ENCODE measurements at regions not wholly inside any gene's neighbourhood (a gene's known extent, or its start where the extent isn't known, plus 50 kb on each side); places are given as distances from the start of the nearest gene placed in this dataset.

DNA sequence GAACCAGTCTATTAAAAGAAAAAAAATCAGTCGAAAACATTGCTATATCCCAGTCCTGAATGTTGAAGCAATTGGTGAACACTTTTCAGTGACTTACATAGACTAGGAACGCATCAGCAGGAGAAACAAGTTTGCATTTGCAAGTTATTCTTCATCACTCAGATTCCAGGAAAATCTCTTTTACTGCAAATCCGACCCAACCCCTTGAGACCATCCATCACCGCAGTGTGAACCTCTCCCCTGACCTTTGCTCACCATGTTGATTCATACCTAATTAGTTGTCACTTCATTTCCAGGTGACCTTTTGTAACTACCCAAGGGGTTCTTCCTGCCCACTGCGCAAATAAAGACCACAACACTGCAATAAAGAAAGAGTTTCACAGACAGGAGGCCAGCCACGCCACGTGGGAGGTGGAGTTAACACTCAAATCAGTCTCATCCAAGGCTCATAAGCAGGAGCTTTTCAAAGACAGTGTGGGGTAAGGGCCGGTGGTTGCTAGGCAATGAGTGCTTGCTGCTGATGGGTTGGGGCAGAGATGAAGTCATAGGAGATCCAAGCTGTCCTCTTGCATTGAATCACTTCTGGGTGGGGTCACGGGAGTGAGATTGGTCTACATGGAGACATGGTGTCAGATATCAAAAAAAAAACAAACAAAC, 241.3 kb upstream of the TMEM132C start:
- TF ChIP-seq, protein P1, sequence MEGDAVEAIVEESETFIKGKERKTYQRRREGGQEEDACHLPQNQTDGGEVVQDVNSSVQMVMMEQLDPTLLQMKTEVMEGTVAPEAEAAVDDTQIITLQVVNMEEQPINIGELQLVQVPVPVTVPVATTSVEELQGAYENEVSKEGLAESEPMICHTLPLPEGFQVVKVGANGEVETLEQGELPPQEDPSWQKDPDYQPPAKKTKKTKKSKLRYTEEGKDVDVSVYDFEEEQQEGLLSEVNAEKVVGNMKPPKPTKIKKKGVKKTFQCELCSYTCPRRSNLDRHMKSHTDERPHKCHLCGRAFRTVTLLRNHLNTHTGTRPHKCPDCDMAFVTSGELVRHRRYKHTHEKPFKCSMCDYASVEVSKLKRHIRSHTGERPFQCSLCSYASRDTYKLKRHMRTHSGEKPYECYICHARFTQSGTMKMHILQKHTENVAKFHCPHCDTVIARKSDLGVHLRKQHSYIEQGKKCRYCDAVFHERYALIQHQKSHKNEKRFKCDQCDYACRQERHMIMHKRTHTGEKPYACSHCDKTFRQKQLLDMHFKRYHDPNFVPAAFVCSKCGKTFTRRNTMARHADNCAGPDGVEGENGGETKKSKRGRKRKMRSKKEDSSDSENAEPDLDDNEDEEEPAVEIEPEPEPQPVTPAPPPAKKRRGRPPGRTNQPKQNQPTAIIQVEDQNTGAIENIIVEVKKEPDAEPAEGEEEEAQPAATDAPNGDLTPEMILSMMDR (IDR thresholded peaks at IDR 0.05): no peak
- TF ChIP-seq, protein P2, sequence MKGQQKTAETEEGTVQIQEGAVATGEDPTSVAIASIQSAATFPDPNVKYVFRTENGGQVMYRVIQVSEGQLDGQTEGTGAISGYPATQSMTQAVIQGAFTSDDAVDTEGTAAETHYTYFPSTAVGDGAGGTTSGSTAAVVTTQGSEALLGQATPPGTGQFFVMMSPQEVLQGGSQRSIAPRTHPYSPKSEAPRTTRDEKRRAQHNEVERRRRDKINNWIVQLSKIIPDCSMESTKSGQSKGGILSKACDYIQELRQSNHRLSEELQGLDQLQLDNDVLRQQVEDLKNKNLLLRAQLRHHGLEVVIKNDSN (CRISPR knock-in tag; IDR thresholded peaks at IDR 0.05): no peak
- TF ChIP-seq FOXK1 (CRISPR knock-in tag; IDR thresholded peaks at IDR 0.05) (no peak), ZNF263 (CRISPR knock-in tag; IDR thresholded peaks at IDR 0.05; ENCODE audit: low read depth) (no peak), USF2 (CRISPR knock-in tag; IDR thresholded peaks at IDR 0.05) (no peak), KAT7 (CRISPR knock-in tag; IDR thresholded peaks at IDR 0.05; ENCODE audit: borderline replicate concordance) (no peak), NR1H2 (CRISPR knock-in tag; IDR thresholded peaks at IDR 0.05) (no peak), TEAD1 (CRISPR knock-in tag; IDR thresholded peaks at IDR 0.05) (no peak), ESRRA (CRISPR knock-in tag; IDR thresholded peaks at IDR 0.05; ENCODE audit: borderline replicate concordance) (no peak), JUN (CRISPR knock-in tag; IDR thresholded peaks at IDR 0.05) (no peak)
- TF ChIP-seq, protein P3, sequence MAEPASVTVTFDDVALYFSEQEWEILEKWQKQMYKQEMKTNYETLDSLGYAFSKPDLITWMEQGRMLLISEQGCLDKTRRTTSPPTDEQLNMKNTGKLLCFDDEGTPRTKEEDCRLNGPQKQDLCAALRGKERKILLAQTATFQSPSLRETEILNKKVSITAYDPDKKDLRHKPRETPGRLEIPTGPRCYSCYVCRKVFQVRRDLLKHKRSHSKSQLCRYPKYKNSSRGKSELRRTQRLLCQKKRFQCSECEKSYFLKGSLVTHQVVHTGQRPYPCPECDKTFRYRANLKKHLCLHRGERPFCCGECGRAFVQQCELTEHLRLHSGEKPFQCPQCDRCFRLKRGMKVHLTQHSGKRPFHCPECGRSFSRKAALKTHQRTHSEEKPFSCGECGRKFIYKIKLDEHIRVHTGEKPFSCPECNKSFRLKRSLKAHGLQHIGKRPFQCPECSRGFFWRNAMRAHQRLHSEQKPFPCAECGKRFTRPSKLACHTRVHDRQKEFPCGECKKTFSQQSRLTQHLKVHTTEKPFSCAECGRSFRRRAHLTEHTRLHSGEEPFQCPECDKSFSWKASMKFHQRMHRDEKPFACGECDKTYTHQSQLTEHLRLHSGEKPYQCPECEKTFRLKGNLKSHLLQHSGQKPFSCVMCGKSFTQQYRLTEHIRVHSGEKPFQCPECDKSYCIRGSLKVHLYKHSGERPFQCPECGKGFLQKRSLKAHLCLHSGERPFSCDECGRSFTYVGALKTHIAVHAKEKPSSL (CRISPR knock-in tag; conservative IDR thresholded peaks at IDR 0.05): no peak
- TF ChIP-seq, protein P4, sequence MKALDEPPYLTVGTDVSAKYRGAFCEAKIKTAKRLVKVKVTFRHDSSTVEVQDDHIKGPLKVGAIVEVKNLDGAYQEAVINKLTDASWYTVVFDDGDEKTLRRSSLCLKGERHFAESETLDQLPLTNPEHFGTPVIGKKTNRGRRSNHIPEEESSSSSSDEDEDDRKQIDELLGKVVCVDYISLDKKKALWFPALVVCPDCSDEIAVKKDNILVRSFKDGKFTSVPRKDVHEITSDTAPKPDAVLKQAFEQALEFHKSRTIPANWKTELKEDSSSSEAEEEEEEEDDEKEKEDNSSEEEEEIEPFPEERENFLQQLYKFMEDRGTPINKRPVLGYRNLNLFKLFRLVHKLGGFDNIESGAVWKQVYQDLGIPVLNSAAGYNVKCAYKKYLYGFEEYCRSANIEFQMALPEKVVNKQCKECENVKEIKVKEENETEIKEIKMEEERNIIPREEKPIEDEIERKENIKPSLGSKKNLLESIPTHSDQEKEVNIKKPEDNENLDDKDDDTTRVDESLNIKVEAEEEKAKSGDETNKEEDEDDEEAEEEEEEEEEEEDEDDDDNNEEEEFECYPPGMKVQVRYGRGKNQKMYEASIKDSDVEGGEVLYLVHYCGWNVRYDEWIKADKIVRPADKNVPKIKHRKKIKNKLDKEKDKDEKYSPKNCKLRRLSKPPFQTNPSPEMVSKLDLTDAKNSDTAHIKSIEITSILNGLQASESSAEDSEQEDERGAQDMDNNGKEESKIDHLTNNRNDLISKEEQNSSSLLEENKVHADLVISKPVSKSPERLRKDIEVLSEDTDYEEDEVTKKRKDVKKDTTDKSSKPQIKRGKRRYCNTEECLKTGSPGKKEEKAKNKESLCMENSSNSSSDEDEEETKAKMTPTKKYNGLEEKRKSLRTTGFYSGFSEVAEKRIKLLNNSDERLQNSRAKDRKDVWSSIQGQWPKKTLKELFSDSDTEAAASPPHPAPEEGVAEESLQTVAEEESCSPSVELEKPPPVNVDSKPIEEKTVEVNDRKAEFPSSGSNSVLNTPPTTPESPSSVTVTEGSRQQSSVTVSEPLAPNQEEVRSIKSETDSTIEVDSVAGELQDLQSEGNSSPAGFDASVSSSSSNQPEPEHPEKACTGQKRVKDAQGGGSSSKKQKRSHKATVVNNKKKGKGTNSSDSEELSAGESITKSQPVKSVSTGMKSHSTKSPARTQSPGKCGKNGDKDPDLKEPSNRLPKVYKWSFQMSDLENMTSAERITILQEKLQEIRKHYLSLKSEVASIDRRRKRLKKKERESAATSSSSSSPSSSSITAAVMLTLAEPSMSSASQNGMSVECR (CRISPR knock-in tag; IDR thresholded peaks at IDR 0.05; ENCODE audit: borderline replicate concordance): no peak
- TF ChIP-seq, protein P5, sequence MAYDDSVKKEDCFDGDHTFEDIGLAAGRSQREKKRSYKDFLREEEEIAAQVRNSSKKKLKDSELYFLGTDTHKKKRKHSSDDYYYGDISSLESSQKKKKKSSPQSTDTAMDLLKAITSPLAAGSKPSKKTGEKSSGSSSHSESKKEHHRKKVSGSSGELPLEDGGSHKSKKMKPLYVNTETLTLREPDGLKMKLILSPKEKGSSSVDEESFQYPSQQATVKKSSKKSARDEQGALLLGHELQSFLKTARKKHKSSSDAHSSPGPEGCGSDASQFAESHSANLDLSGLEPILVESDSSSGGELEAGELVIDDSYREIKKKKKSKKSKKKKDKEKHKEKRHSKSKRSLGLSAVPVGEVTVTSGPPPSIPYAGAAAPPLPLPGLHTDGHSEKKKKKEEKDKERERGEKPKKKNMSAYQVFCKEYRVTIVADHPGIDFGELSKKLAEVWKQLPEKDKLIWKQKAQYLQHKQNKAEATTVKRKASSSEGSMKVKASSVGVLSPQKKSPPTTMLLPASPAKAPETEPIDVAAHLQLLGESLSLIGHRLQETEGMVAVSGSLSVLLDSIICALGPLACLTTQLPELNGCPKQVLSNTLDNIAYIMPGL (CRISPR knock-in tag; IDR thresholded peaks at IDR 0.05): no peak
- TF ChIP-seq, protein P6, sequence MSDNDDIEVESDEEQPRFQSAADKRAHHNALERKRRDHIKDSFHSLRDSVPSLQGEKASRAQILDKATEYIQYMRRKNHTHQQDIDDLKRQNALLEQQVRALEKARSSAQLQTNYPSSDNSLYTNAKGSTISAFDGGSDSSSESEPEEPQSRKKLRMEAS (CRISPR knock-in tag; IDR thresholded peaks at IDR 0.05): no peak
